IMR-90 (cell line): ENCODE measurements at regions not wholly inside any gene's neighbourhood (a gene's known extent, or its start where the extent isn't known, plus 50 kb on each side); places are given as distances from the start of the nearest gene placed in this dataset.

ENCODE experiments used
- BHLHE40 ChIP-seq: fragments of 150-350 bp; IDR thresholded peaks from 2 replicates; pipeline ENCODE4 v1.6.1; 2016; ENCODE audit warnings: mild to moderate bottlenecking, low read depth, low read length
- CHD1 ChIP-seq: IDR thresholded peaks from 2 replicates; pipeline ENCODE4 v1.6.1; 2012; ENCODE audit warnings: low read depth, low read length, improper control_type of control experiment
- CTCF ChIP-seq: conservative IDR thresholded peaks from 2 replicates; pipeline ENCODE4 v1.5.1; 2012; ENCODE audit warnings: mild to moderate bottlenecking, low read depth, low read length, improper control_type of control experiment
- ELK1 ChIP-seq: fragments of 150-350 bp; IDR thresholded peaks from 2 replicates; pipeline ENCODE4 v1.6.1; 2016; ENCODE audit warnings: low read depth, mild to moderate bottlenecking, low read length, moderate library complexity, borderline replicate concordance
- MXI1 ChIP-seq: IDR thresholded peaks from 2 replicates; pipeline ENCODE4 v1.6.1; 2012; ENCODE audit warnings: low read depth, mild to moderate bottlenecking, low read length, moderate library complexity, borderline replicate concordance
- POLR2A ChIP-seq: IDR thresholded peaks from 2 replicates; pipeline ENCODE4 v1.6.1; 2012; ENCODE audit warnings: mild to moderate bottlenecking, low read depth, low read length
- RCOR1 ChIP-seq: IDR thresholded peaks from 2 replicates; pipeline ENCODE4 v1.6.1; 2012; ENCODE audit warnings: mild to moderate bottlenecking, low read length, improper control_type of control experiment; ENCODE audit not compliant: insufficient replicate concordance
- USF2 ChIP-seq: fragments of 150-350 bp; IDR thresholded peaks from 2 replicates; pipeline ENCODE4 v1.6.1; 2017; ENCODE audit warnings: mild to moderate bottlenecking, antibody characterized with exemption, low read length, low read depth

GRCh38 chr5:108521011-108521700, 139.3 kb upstream of the FBXL17 start:
- no peak for TF ChIP-seq CTCF
- TF ChIP-seq BHLHE40, result no peak
- TF ChIP-seq MXI1, result no peak
- TF ChIP-seq POLR2A, result no peak
- no peak for TF ChIP-seq ELK1
- TF ChIP-seq CHD1, result no peak
- TF ChIP-seq RCOR1, result no peak
- TF ChIP-seq USF2, result no peak
